GM21619 (cell line): ENCODE measurements at regions not wholly inside any gene's neighbourhood (a gene's known extent, or its start where the extent isn't known, plus 50 kb on each side); places are given as distances from the start of the nearest gene placed in this dataset.
A peak's percentile ranks its signal among the peaks of the same experiment; 100 is the strongest.

Experiments used
- ATAC-seq: cut with Tn5 transposase; IDR thresholded peaks from one replicate; pipeline ENCODE4 v1.9.1; 2021; ENCODE audit not compliant: unreplicated experiment

DNA sequence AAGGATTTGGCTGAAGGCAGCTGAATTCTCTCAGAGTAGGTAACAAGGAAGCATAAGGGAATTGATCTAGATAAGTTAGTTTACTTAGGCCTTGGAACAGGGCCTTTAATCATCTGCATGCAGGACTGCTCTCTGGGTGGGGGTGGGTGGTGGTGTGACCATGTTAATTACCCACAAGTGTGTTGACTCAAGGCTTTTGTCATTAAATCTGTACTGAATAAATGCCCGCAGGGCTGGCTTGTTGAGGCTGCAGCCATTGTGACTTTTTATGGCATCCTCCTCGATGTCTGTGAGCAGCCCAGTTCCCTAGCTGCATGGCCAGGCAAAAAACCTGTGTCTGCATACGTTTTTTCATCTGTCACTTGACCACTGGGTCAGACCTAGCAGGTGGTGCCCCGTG, 63.5 kb upstream of the ASCC3 start:
- ATAC-seq, result no peak

DNA sequence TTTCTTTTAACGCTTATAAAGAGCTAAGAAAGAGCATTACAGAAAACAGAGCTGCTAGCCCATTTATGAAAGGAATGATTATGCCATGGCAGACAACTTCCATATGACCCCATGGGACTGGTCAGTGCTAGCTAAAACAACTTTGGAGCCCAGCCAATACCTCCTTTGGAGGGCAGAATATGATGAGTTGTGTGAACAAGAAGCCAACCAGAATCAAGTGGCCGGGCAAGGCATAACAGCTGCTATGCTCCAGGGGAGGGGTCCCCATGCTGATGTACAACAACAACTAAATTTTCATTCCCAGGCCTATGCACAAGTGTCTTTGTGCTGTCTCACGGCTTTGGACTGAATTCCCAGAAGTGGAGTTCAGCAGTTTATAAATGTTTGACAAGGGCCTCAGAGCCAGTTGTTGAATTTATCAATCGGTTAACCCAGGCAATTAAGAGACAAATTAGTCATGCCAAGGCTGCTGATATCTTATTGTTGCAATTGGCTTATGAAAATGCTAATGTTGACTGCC, 65.0 kb upstream of the ASCC3 start:
- no peak for ATAC-seq

DNA sequence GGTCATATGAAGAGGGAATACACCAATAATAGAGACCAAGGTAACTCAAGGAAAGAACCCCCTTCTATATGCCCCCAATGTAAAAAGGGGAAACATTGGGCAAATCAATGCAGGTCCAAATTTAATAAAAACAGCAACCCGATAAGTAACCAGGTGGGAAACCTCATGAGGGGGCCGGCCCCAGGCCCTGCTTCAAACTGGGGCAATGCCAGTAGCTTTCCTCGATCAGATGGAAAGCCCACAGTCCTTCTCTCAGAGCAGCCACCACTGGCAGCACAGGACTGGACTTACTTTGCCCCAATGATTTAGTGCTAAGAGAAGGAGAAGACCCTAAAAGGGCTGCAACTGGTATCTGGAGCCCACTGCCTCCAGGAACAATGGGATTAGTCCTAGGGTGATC, 65.6 kb upstream of the ASCC3 start:
- no peak for ATAC-seq

DNA sequence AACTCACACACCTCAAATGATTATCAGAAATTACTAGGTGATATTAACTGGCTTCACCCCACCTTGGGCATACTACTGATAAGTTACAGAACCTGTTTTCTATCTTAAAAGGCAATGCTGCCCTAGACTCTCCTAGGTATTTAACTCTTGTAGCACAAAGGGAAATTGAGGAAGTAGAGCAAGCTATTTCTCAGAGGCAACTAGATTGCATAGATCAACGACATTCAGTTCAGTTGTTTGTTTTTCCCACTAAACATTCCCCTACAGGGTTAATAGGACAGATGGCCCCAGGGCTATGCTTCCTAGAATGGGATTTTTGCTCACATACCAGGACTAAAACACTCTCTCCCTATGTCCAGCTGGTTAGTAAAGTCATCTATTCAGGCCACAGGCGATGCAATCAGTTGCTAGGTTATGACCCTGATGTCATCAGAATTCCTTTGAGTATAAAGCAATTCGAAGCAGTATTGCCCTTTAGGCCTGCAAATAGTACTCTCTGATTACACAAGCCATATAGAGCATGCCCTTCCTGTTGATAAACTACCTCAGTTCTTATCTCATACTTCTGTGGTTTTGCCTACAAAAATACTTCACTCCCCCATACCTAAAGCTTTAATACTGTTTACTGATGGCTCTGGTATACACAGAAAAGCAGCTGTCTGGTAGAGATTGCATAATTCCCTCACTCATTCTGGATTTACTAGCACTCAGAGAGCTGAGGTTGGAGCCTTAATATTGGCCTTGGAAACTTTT, 67.4 kb upstream of the ASCC3 start:
- ATAC-seq, result no peak

DNA sequence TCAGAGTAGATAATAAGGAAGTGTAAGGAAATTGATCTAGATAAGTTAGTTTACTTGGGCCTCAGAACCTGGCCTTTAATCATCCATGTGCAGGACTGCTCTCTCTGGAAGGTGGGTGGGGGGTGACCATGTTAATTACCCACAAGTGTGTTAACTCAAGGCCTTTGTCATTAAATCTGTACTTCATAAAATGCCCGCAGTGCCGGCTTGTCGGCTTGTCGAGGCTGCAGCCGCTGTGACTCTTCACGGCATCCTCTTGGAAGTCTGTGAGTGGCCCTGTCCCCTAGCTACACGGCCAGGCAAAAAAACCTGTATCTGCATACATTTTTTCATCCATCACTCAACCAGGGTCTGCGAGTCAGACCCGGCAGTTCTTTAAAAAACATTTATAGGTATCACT, 70.9 kb upstream of the ASCC3 start:
- no peak for ATAC-seq

DNA sequence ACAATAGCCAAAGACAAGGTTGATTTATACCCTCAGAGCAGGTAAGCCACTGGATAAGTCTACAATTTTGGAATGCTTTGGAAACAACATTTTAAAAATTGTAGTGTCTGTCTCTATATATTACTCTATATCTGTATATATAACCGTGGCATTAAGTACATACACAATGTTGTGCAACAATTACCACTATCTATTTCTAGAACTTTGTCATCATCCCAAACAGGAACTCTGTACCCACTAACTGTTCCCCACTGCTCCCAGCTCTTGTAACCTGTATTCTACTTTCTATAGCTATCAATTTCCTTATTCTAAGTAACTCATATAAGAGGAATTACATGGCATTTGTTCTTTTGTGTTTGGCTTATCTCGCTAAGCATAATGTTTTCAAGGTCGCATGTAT, 78.2 kb upstream of the ASCC3 start:
- ATAC-seq, result no peak

DNA sequence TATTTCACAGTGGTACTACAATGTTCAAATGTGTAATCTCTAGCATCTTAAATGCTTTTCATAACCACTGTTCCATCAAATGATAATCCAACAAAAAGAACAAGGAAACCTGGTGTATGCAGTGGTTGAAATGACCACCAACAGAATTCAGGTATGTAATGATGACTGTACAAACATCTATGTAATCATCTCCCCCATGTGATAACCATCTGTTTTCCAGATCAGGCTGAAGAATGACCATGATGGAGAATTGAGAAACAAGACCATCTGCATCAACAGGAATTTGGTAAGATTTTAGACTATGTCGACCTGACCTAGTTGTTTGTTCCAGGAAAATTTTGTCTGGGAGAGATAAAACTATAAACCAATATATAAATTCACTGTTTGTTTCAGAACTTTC, 81.3 kb upstream of the ASCC3 start:
- ATAC-seq, result no peak

DNA sequence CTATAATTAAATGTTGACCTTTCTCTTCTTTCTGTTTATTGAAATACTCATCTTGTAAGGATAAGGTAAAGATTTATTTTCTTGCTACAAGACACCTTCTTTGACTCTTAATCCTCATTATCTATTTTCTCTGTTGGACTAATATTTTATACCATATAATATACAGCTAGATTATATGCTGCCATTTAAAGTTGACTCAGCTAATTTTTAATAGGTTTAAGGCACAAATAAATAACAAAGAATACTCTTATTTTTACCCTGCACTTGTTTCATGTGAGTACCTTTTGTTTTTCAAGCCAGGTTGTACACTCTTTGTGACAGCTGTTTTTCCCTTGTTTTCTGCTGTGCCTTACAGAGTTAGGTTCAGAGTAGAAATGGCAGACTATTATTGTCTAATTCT, 83.9 kb upstream of the ASCC3 start:
- ATAC-seq, result no peak

DNA sequence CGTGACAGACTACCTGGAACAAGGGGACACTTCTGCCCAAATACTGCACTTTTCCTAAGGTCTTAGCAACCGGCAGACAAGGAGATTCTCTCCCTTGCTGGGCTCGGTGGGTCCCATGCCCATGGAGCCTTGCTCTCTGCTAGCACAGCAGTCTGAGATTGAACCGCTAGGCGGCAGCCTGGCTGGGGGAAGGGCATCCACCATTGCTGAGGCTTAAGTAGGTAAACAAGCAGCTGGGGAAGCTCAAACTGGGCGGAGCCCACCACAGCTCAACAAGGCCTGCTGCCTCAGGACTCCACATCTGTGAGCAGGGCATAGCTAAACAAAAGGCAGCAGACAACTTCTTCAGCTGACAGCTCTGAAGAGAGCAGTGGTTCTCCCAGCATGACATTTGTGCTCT, 87.8 kb upstream of the ASCC3 start:
- no peak for ATAC-seq

DNA sequence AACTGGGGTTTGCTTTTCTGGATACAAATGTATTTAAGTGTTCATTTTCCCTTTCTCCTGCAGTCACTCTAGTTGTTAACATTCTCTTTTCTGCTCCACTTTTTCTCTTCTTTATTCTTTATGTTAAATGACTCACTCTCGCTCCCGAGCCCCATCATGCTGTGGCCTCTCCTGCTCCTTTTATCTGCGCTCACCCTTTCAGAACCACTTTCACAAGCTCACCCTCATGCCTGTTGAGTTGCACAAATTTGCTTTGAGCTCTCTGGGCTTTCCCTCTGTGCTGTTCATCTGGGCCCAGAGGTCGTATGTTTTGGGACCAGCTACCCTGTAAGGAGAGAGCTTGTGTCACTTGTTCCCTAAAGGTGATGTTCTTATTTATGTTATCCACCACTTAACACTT, 98.1 kb upstream of the ASCC3 start:
- ATAC-seq, result no peak

DNA sequence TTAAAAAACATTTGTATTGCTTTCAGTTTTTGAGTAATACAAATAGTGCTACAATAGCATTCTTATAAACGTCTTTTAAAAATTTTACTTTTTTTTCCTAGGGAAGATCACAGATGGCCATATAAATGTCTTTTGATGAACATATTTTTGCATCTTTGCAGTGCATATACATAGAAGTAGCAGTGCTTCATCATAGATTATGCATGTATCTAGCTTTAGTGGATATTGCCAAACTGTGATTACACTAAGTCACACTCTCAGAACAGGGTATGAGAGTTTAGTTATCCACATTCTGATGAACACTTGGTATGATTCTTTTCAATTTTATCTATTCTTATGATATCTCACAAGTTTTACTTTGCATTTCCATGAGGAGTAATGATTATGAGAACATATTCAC, 99.8 kb upstream of the ASCC3 start:
- no peak for ATAC-seq

DNA sequence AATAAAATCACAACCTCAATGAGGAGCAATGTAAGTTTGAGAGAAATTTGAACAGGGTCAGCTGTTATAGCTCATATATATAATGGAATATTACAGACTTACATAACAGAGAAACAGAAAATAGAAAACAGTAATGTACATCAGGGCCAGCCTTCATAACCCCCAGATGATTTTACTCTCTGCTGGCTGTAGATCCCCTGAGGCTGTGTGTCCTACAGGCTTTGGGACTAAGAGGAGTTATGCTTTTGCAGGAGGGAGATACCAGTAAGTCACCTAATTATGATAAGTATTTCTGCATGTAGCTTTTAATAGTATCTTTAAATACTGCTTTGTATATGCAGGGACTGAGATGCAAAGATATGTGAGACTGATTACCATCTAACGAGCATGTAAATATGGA, 105.8 kb upstream of the ASCC3 start:
- ATAC-seq, result no peak

DNA sequence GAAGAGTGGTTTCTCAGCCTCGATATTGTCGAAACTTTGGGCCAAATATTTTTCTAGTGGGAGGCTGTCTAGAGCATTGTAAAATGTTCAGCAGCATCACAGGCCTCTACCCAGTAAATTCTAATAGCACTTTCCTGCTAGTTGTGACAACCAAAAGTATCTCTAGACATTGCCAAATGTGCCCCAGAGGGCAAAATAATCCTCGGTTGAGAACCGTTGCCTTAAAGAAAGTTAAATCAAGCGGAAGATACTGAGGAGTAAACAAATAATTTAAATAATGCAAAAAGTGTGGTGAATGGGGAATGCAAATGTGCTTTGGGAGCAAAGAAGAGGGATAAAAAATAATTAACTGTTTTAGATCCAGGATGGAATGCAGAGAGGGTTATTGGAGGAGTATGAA, 106.4 kb upstream of the ASCC3 start:
- ATAC-seq, result no peak

DNA sequence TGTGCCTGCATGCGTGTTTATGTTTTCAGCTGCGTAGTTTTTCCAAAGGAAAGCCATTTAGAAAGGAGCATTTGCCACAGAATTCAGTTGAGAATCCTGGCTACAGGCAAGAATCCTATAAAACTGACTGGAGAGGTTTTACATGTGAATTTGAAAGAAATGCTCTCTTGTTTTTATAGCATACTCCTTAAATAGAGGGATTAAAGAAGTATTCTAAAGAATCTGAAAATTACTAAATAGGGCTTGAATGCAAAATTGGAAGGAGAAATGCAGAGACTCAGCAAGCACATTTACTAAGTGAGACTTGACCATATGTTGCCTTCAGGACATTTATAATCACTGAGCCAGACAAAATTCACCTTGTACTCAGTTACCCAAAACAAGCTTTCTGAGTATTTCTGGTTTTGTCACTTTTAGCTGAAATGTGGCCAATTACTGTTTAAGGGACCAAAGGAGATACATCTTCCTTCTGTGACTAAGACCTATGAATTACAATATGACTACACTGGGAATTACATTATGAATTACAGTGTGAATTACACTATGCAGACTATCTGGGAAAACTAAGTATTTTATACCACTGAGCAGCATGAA, 107.4 kb upstream of the ASCC3 start:
- no peak for ATAC-seq

DNA sequence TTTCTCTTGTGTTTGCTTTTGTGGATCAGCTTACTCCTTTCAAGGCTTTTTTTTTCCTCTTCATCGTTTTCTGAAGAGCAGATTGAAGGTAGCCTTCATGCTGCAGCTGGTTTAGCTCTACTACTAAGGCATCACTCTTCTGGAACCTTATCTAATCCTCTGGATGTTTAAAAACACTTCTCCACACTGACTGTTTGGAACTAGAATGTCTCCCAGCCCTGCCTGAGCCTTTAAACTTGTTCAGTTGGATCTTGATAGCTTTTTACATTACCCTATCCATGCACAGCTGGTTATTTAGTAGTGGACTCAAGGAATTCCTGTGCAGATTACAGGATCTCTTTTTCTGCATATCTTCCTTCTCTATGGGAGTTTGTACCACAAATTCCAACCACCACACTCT, 108.9 kb upstream of the ASCC3 start:
- ATAC-seq, result no peak

DNA sequence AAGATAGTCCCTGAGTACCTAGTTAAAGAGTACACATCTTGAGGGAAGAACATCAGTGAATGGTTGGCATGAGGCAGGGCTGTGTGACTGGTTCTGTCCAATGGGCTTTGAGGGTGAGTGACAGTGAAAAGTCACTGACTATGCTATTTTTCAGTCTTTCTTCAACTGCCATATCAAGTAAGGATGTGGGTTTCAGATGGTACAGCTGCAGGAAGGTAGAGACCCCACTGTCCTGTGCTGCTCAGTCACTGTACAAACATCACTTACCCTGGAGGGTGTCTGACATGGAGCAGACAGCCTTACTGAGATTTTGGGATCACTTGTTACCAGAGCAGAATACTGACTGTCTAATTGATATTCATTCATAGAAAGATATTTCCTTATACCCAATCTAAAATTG, 115.3 kb upstream of the ASCC3 start:
- ATAC-seq, result no peak

DNA sequence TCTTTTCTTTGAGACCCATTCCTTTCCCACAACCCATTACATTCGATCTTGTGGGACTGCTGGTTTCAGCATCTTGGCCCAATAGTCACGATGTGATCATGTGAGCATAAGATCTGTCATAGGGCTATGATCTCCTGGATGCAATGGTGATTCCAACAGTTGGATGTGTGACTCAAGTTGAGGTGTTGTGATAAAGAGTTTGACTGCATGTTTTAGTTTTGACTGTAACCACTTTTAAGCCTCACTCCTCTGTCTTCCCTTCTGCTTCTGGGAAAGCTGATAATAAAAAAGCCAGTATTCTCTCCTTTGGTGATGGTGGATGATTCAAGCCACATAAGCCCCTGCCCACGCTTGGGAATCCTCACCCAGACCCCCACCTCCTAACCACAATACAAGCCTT, 117.0 kb upstream of the ASCC3 start:
- no peak for ATAC-seq

DNA sequence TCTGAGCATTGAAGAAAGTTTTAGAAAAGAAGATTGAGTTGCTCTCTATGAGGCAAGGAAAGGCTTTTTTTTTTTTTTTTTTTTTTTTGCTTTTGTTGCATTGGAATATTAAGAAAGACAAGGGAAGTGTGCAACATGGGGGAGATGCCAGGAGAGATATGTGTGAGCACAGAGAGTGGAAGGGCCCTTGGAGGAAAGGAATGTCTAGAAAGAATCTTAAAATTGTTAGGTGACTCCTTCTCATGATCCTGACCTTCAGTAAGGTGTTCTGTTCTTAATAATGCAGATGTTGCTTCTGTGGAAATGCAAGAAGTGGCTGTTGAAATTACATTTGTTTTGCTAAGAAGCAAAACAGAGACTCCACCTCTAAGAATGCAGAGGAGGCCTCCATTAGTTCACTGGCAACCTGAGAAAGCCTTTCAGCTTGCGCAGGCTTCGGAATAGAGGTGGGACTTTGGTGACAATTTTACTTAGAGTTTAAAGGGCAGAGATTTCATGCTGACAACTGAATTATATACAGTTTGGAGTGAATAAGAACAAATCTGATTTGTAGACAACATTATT, 118.0 kb upstream of the ASCC3 start:
- ATAC-seq, result no peak

DNA sequence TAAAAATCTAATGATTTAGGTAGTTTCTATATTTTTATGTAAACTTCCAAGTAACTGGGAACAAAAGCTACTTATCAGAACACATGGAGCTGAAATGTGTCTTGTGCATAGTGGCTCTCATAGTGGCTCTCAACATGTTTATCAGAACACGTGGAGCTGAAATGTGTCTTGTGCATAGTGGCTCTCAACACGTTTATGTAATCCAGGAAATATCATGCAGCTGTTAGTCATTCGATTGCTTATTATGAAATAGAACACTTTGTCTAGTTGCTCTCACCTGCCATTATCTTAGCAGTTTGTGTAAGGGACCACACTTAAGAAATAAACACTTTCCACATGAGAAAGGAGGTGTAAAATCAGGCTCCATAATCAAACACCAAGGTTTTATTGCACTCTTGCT, 119.2 kb upstream of the ASCC3 start:
- ATAC-seq, result no peak

DNA sequence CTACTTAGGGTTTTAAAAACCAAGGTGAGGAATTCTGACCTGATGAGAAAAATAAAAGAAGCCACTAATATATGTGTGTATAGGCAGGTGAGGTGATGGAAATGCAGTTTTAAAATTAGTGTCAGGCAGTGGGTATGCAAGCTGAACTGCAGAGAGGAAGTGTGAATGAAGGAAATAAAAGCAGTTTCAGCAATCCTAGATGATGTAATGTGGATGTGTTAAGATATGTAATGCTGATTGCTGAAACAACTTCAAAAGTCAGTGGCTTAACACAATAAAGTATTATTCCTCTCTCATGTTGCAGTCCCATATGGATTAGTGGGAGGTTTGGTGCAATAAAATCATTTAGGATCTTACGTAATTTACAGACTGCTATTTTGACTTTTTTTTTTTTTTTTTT, 119.9 kb upstream of the ASCC3 start:
- ATAC-seq, result no peak

DNA sequence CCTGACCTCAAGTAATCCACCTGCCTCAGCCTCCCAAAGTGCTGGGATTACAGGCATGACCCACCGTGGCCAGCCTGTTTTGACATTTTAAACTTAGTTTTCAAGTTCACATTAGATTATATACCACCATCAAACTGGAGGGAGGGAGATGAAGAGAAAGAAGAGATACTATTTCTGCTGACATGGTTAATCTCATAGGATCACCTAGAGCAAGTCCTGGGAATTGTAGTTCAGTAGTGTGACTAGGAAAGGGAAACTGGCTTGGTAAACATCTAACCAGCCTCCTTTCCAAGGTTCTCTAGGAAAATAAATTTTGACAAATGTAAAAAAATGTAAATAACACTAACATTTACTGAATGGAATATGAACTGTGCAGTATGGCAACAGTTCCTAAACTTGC, 120.5 kb upstream of the ASCC3 start:
- ATAC-seq, result no peak

DNA sequence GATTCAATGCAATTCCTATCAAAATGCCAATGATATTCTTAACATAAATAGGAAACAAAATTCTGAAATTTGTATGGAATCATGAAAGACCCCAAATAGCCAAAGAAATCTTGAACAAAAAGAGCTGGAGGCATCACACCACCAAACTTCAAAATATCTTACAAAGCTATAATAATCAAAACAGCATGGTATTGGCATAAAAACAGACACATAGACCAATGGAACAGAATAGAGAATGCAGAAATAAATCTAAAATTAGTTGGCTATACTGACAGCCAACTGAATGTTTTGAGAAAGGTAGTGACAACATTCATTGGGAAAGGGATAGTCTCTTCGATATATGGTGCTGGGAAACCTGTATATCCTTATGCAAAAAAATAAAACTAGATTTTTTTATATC, 121.9 kb upstream of the ASCC3 start:
- ATAC-seq, result no peak

DNA sequence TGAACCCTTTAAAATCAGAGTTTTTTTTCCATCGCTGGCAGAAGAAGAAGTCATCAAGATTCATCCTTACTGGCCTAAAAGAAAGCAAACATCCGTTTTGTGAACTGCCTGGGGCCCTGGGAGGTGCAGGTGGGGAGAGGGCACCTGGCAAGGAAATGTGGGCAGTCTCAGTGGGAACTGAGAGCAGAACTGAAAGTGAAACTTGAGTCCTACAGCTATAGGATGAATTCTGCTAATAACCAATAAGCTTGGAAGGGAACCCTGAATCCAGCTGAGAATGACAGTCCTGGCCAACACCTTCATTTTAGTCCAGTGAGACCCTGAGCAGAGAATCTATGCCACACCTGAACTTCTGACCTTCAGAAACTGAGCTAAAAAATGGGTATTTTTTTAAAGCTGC, 130.1 kb upstream of the ASCC3 start:
- peak; percentile 96 for ATAC-seq
